IMR-90 (cell line): ENCODE measurements at regions not wholly inside any gene's neighbourhood (a gene's known extent, or its start where the extent isn't known, plus 50 kb on each side); places are given as distances from the start of the nearest gene placed in this dataset.

Experiments used
- ATAC-seq: fragments of 200-7000 bp; cut with Tn5 transposase; 2 replicates; pipeline ENCODE4 v1.9.1; 2020; ENCODE audit warnings: low read depth, mild to moderate bottlenecking, moderate library complexity
- BruUV-seq: library from RNA; stranded (reverse); fragments of 400-500 nt; replicated peaks from 2 replicates; lab custom pipeline; 2021; lab: Mats Ljungman, UMichigan
- CTCF ChIA-PET: fragments of 300-600 bp; formaldehyde crosslinking; extraction: SDS; loops from one replicate; lab custom pipeline; 2021; ENCODE audit warnings: antibody characterized with exemption; lab: Yijun Ruan, JAX
- POLR2A ChIA-PET: fragments of 300-600 bp; sonication (Branson Sonifier 250); formaldehyde crosslinking; loops from one replicate; lab custom pipeline; 2022; ENCODE audit warnings: antibody characterized with exemption; ENCODE audit not compliant: unreplicated experiment; lab: Charles Lee
- DNase-seq: peaks from one replicate; pipeline ENCODE4 v3.0.0; 2013
- H2AFZ ChIP-seq: replicated peaks from 2 replicates; pipeline ENCODE3; 2013; ENCODE audit warnings: low read length, mild to moderate bottlenecking; ENCODE audit not compliant: poor library complexity
- H2AK5ac ChIP-seq: 2 replicates; pipeline ENCODE4 v1.6.1; 2013; ENCODE audit warnings: low read depth, low read length, inconsistent platforms
- H2AK9ac ChIP-seq: replicated peaks from 2 replicates; pipeline ENCODE3; 2013; ENCODE audit warnings: mild to moderate bottlenecking, low read depth, low read length, moderate library complexity; ENCODE audit not compliant: poor library complexity
- H2BK120ac ChIP-seq: 2 replicates; pipeline ENCODE4 v1.6.1; 2013; ENCODE audit warnings: low read depth, low read length, inconsistent platforms
- H2BK15ac ChIP-seq: 3 replicates; pipeline ENCODE4 v1.6.1; 2013; ENCODE audit warnings: low read depth, low read length, inconsistent platforms
- H2BK20ac ChIP-seq: 2 replicates; pipeline ENCODE4 v1.6.1; 2013; ENCODE audit warnings: low read depth, mild to moderate bottlenecking, inconsistent platforms, low read length, moderate library complexity
- H2BK5ac ChIP-seq: 2 replicates; pipeline ENCODE4 v1.6.1; 2013; ENCODE audit warnings: mild to moderate bottlenecking, low read depth, low read length, inconsistent platforms; ENCODE audit not compliant: poor library complexity, severe bottlenecking
- H3K14ac ChIP-seq: replicated peaks from 2 replicates; pipeline ENCODE4 v1.6.1; 2013; ENCODE audit warnings: low read depth, low read length, inconsistent platforms
- H3K18ac ChIP-seq: 2 replicates; pipeline ENCODE4 v1.6.1; 2013; ENCODE audit warnings: low read depth, low read length, control low read depth
- H3K23ac ChIP-seq: 2 replicates; pipeline ENCODE4 v1.6.1; 2013; ENCODE audit warnings: low read depth, low read length, inconsistent platforms
- H3K27ac ChIP-seq: 2 replicates; pipeline ENCODE4 v1.5.1; 2013; ENCODE audit warnings: mild to moderate bottlenecking, control low read depth, low read length; ENCODE audit not compliant: insufficient read depth
- H3K27me3 ChIP-seq: 2 replicates; pipeline ENCODE4 v1.6.1; 2013; ENCODE audit warnings: low read length; ENCODE audit not compliant: control insufficient read depth, insufficient read depth
- H3K36me3 ChIP-seq: 2 replicates; pipeline ENCODE4 v1.6.1; 2013; ENCODE audit warnings: low read length, mixed read lengths; ENCODE audit not compliant: control insufficient read depth, insufficient read depth
- H3K4ac ChIP-seq: 2 replicates; pipeline ENCODE4 v1.6.1; 2013; ENCODE audit warnings: low read depth, low read length, inconsistent platforms
- H3K4me1 ChIP-seq: 2 replicates; pipeline ENCODE4 v1.6.1; 2013; ENCODE audit warnings: low read length, mixed read lengths; ENCODE audit not compliant: control insufficient read depth, insufficient read depth
- H3K4me2 ChIP-seq: 2 replicates; pipeline ENCODE4 v1.6.1; 2013; ENCODE audit warnings: low read depth, mild to moderate bottlenecking, control low read depth, low read length, moderate library complexity
- H3K4me3 ChIP-seq: 2 replicates; pipeline ENCODE4 v1.5.1; 2013; ENCODE audit warnings: low read depth, mild to moderate bottlenecking, control low read depth, low read length, moderate library complexity; ENCODE audit not compliant: insufficient read depth
- H3K56ac ChIP-seq: 2 replicates; pipeline ENCODE4 v1.6.1; 2013; ENCODE audit warnings: low read length, inconsistent platforms; ENCODE audit not compliant: insufficient read depth; ENCODE audit errors: extremely low read depth
- H3K79me1 ChIP-seq, 2 experiments: 2 replicates each; pipeline ENCODE4 v1.6.1; 2013; ENCODE audit warnings: low read length in 2 of 2, inconsistent platforms in 1 of 2, low read depth in 1 of 2
- H3K9ac ChIP-seq: 2 replicates; pipeline ENCODE4 v1.6.1; 2013; ENCODE audit warnings: low read depth, low read length, control low read depth
- H3K9me1 ChIP-seq: 2 replicates; pipeline ENCODE4 v1.6.1; 2013; ENCODE audit warnings: low read length, inconsistent platforms; ENCODE audit not compliant: insufficient read depth
- H3K9me3 ChIP-seq: 2 replicates; pipeline ENCODE4 v1.6.1; 2013; ENCODE audit warnings: low read length; ENCODE audit not compliant: control insufficient read depth, insufficient read depth
- H4K20me1 ChIP-seq: 2 replicates; pipeline ENCODE4 v1.6.1; 2013; ENCODE audit warnings: low read length, inconsistent platforms; ENCODE audit not compliant: insufficient read depth
- H4K5ac ChIP-seq: 2 replicates; pipeline ENCODE4 v1.6.1; 2013; ENCODE audit warnings: mild to moderate bottlenecking, low read depth, low read length, control low read depth
- H4K8ac ChIP-seq, 2 experiments: 2 replicates each; pipeline ENCODE4 v1.6.1; 2013; ENCODE audit warnings: low read depth in 2 of 2, low read length in 2 of 2, control low read depth in 1 of 2, inconsistent platforms in 1 of 2
- H4K91ac ChIP-seq: 2 replicates; pipeline ENCODE4 v1.6.1; 2013; ENCODE audit warnings: low read depth, low read length, inconsistent platforms; ENCODE audit not compliant: insufficient read depth
- BHLHE40 ChIP-seq: fragments of 150-350 bp; IDR thresholded peaks from 2 replicates; pipeline ENCODE4 v1.6.1; 2016; ENCODE audit warnings: mild to moderate bottlenecking, low read depth, low read length
- CHD1 ChIP-seq: IDR thresholded peaks from 2 replicates; pipeline ENCODE4 v1.6.1; 2012; ENCODE audit warnings: low read depth, low read length, improper control_type of control experiment
- MAFK ChIP-seq: IDR thresholded peaks from 2 replicates; pipeline ENCODE4 v1.6.1; 2012; ENCODE audit warnings: low read depth, low read length, improper control_type of control experiment
- MXI1 ChIP-seq: IDR thresholded peaks from 2 replicates; pipeline ENCODE4 v1.6.1; 2012; ENCODE audit warnings: low read depth, mild to moderate bottlenecking, low read length, moderate library complexity, borderline replicate concordance
- NFE2L2 ChIP-seq: fragments of 150-350 bp; IDR thresholded peaks from 2 replicates; pipeline ENCODE4 v1.6.1; 2016; ENCODE audit warnings: low read depth, mild to moderate bottlenecking, low read length
- POLR2A ChIP-seq: IDR thresholded peaks from 2 replicates; pipeline ENCODE4 v1.6.1; 2012; ENCODE audit warnings: mild to moderate bottlenecking, low read depth, low read length
- RAD21 ChIP-seq: IDR thresholded peaks from 2 replicates; pipeline ENCODE4 v1.6.1; 2012; ENCODE audit warnings: low read length, improper control_type of control experiment
- RCOR1 ChIP-seq: IDR thresholded peaks from 2 replicates; pipeline ENCODE4 v1.6.1; 2012; ENCODE audit warnings: mild to moderate bottlenecking, low read length, improper control_type of control experiment; ENCODE audit not compliant: insufficient replicate concordance
- RFX5 ChIP-seq: IDR thresholded peaks from 2 replicates; pipeline ENCODE4 v1.8.0; 2012; ENCODE audit warnings: low read depth, mild to moderate bottlenecking, low read length, moderate library complexity
- SMC3 ChIP-seq: fragments of 150-350 bp; IDR thresholded peaks from 2 replicates; pipeline ENCODE4 v1.6.1; 2016; ENCODE audit warnings: low read depth, mild to moderate bottlenecking, antibody characterized with exemption, low read length, moderate library complexity
- WGBS, 2 experiments: methylation state at CpG; one replicate each; pipeline versions ENCODE4 v1.1.5 to v1.1.7; 2013; ENCODE audit warnings: missing lambda C conversion rate in 2 of 2; ENCODE audit not compliant: insufficient read length in 1 of 2; ENCODE audit errors: extremely low coverage in 2 of 2; 5-methylcytosine and 5-hydroxymethylcytosine counted together
- dilution Hi-C: fragments of 300-500 bp; cut with HindIII; formaldehyde crosslinking; loops from one replicate; pipeline ENCODE4 v1.14.3; 2018; ENCODE audit warnings: low sequenced_read_pairs; ENCODE audit not compliant: unreplicated experiment
- in situ Hi-C: fragments of 300-500 bp; cut with MboI; formaldehyde crosslinking; loops from 3 replicates; pipeline ENCODE4 v1.14.3; 2019; ENCODE audit warnings: low sequenced_read_pairs, inconsistent platforms, mixed read lengths
- intact Hi-C: fragments of 100-400 bp; cut with micrococcal nuclease; formaldehyde crosslinking; loops from 2 replicates; pipeline ENCODE4 v1.10.0; 2022
- TF ChIP-seq, protein P1 (sequence below): fragments of 150-350 bp; IDR thresholded peaks from 2 replicates; pipeline ENCODE4 v1.6.1; 2016; ENCODE audit warnings: low read depth, mild to moderate bottlenecking, low read length, moderate library complexity, borderline replicate concordance
- TF ChIP-seq, protein P2 (sequence below): conservative IDR thresholded peaks from 2 replicates; pipeline ENCODE4 v1.5.1; 2012; ENCODE audit warnings: mild to moderate bottlenecking, low read depth, low read length, improper control_type of control experiment
- TF ChIP-seq, protein P3 (sequence below): fragments of 150-350 bp; IDR thresholded peaks from 2 replicates; pipeline ENCODE4 v1.6.1; 2017; ENCODE audit warnings: mild to moderate bottlenecking, antibody characterized with exemption, low read length, low read depth

DNA sequence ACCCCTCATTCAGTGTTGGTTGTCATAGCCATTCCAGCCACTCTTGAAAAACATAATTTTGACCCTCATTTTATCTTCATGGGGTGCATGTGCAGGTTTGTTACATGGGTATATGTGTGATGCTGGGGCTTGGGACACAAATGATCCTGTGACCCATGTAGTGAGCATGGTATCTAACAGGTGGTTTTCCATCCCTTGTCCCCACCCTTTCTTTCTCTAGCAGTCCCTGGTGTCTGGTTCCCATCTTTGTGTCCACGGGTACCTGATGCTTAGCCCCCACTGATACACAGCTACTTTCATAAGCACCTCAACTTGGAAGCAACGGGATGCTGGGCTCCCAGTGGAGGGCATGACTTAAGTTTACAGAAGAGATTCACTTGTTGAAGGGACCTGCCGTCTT, 373.5 kb downstream of the UQCRFS1 start:
- no peaks in the 10 kb centered on the region for H3K79me1 ChIP-seq
- no peak for ATAC-seq
- H3K4me3 ChIP-seq, result no peak overlapping the region
- in situ Hi-C loops (no loop called here), dilution Hi-C loops (no loop called here), intact Hi-C loops (no loop called here)
- no peaks in the 10 kb centered on the region for H3K9me1 ChIP-seq
- WGBS, 2 experiments, result no CpG with 5 or more reads among the region's 3 CpGs
- no peak overlapping the region for H3K23ac ChIP-seq
- no peak overlapping the region for H3K9ac ChIP-seq
- H3K14ac ChIP-seq, result no peak overlapping the region
- ChIA-PET POLR2A (no interaction called here), CTCF (no interaction called here)
- H3K36me3 ChIP-seq, result no peaks in the 10 kb centered on the region
- no peak overlapping the region for H3K27ac ChIP-seq
- H3K27me3 ChIP-seq, result no peaks in the 10 kb centered on the region
- H2BK15ac ChIP-seq, result no peak overlapping the region
- DNase-seq, result no peak
- H2BK20ac ChIP-seq, result no peak overlapping the region
- no peak overlapping the region for H3K4ac ChIP-seq
- no peak overlapping the region for H2AK9ac ChIP-seq
- no peaks in the 10 kb centered on the region for H4K20me1 ChIP-seq
- H4K91ac ChIP-seq, result no peak overlapping the region
- no peaks in the 10 kb centered on the region for H3K4me1 ChIP-seq
- H2BK5ac ChIP-seq, result no peak overlapping the region
- no peak overlapping the region for H2AFZ ChIP-seq
- no peak overlapping the region for H3K18ac ChIP-seq
- H3K4me2 ChIP-seq, result no peak overlapping the region
- no peak overlapping the region for H2AK5ac ChIP-seq
- no peaks in the 10 kb centered on the region; the same call in 1 of the 2 replicates for H3K9me3 ChIP-seq
- H2BK120ac ChIP-seq, result no peak overlapping the region
- no peak overlapping the region for H4K8ac ChIP-seq
- no peak overlapping the region for H3K56ac ChIP-seq
- TF ChIP-seq RAD21 (no peak), BHLHE40 (no peak), MAFK (no peak), RCOR1 (no peak), MXI1 (no peak), SMC3 (no peak), NFE2L2 (no peak), CHD1 (no peak), POLR2A (no peak), RFX5 (no peak)
- TF ChIP-seq, protein P1, sequence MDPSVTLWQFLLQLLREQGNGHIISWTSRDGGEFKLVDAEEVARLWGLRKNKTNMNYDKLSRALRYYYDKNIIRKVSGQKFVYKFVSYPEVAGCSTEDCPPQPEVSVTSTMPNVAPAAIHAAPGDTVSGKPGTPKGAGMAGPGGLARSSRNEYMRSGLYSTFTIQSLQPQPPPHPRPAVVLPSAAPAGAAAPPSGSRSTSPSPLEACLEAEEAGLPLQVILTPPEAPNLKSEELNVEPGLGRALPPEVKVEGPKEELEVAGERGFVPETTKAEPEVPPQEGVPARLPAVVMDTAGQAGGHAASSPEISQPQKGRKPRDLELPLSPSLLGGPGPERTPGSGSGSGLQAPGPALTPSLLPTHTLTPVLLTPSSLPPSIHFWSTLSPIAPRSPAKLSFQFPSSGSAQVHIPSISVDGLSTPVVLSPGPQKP, result no peak
- TF ChIP-seq, protein P2, sequence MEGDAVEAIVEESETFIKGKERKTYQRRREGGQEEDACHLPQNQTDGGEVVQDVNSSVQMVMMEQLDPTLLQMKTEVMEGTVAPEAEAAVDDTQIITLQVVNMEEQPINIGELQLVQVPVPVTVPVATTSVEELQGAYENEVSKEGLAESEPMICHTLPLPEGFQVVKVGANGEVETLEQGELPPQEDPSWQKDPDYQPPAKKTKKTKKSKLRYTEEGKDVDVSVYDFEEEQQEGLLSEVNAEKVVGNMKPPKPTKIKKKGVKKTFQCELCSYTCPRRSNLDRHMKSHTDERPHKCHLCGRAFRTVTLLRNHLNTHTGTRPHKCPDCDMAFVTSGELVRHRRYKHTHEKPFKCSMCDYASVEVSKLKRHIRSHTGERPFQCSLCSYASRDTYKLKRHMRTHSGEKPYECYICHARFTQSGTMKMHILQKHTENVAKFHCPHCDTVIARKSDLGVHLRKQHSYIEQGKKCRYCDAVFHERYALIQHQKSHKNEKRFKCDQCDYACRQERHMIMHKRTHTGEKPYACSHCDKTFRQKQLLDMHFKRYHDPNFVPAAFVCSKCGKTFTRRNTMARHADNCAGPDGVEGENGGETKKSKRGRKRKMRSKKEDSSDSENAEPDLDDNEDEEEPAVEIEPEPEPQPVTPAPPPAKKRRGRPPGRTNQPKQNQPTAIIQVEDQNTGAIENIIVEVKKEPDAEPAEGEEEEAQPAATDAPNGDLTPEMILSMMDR, result no peak
- TF ChIP-seq, protein P3, sequence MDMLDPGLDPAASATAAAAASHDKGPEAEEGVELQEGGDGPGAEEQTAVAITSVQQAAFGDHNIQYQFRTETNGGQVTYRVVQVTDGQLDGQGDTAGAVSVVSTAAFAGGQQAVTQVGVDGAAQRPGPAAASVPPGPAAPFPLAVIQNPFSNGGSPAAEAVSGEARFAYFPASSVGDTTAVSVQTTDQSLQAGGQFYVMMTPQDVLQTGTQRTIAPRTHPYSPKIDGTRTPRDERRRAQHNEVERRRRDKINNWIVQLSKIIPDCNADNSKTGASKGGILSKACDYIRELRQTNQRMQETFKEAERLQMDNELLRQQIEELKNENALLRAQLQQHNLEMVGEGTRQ, result no peak
- no TSS peak for BruUV-seq
- H4K5ac ChIP-seq, result no peak overlapping the region
